Endothelial cell of umbilical vein (primary cell): ENCODE measurements at regions not wholly inside any gene's neighbourhood (a gene's known extent, or its start where the extent isn't known, plus 50 kb on each side); places are given as distances from the start of the nearest gene placed in this dataset.

Experiments
- BruUV-seq: library from RNA; stranded (reverse); fragments of 400-500 nt; replicated peaks from 2 replicates; lab custom pipeline; 2021; lab: Mats Ljungman, UMichigan
- CTCF ChIA-PET: fragments of 300-600, 350-600 bp; sonication (Branson Sonifier 250); formaldehyde crosslinking; loops from one replicate; lab custom pipeline; 2021; ENCODE audit warnings: antibody characterized with exemption, inconsistent platforms; lab: Charles Lee
- POLR2A ChIA-PET: fragments of 300-600, 350-600 bp; sonication (Branson Sonifier 250); formaldehyde crosslinking; loops from one replicate; lab custom pipeline; 2021; ENCODE audit warnings: antibody characterized with exemption, inconsistent platforms; lab: Charles Lee
- DNase-seq: peaks from one replicate; pipeline ENCODE4 v3.0.0-alpha.2; 2011; ENCODE audit warnings: low read depth, low spot score
- FAIRE-seq: peaks from 2 replicates; lab custom pipeline; 2011; peaks lifted over from hg19 to GRCh38; lab: Jason Lieb, UNC
- H2AFZ ChIP-seq: 2 replicates; pipeline ENCODE4 v1.6.0; 2012; ENCODE audit warnings: low read depth, low read length, control low read depth, inconsistent platforms
- H3K27ac ChIP-seq: 2 replicates; pipeline ENCODE4 v1.5.1; 2011; ENCODE audit warnings: low read depth, mild to moderate bottlenecking, control low read depth, low read length, moderate library complexity; ENCODE audit not compliant: insufficient read depth
- H3K27me3 ChIP-seq, 2 experiments: 2 replicates each; pipeline versions ENCODE4 v1.6.0 to v1.6.1; 2011; ENCODE audit warnings: low read length in 2 of 2, mixed read lengths in 1 of 2; ENCODE audit not compliant: control insufficient read depth in 2 of 2, insufficient read depth in 2 of 2
- H3K36me3 ChIP-seq, 2 experiments: 2 replicates in 1 of 2; 3 replicates in 1 of 2; pipeline ENCODE4 v1.5.1; 2011; ENCODE audit warnings: low read length in 2 of 2, mild to moderate bottlenecking in 1 of 2, moderate library complexity in 1 of 2; ENCODE audit not compliant: control insufficient read depth in 2 of 2, insufficient read depth in 2 of 2; ENCODE audit errors: extremely low read depth in 1 of 2
- H3K4me1 ChIP-seq: 3 replicates; pipeline ENCODE4 v1.5.1; 2011; ENCODE audit warnings: mild to moderate bottlenecking, low read length; ENCODE audit not compliant: control insufficient read depth, insufficient read depth; ENCODE audit errors: extremely low read depth
- H3K4me2 ChIP-seq: 2 replicates; pipeline ENCODE4 v1.6.1; 2011; ENCODE audit warnings: low read length, control low read depth, mixed read lengths; ENCODE audit not compliant: insufficient read depth
- H3K4me3 ChIP-seq, 3 experiments: fragments of 200-600 bp in 1 of 3; sonication (generic), shearing (Covaris generic) in 1 of 3; replicated peaks in 1 of 3; 2 replicates each; pipeline ENCODE4 v1.5.1; 2011 to 2016; ENCODE audit warnings: control low read depth in 3 of 3, low read length in 3 of 3, mild to moderate bottlenecking in 2 of 3, inconsistent platforms in 1 of 3, low read depth in 1 of 3, moderate library complexity in 1 of 3; ENCODE audit not compliant: insufficient read depth in 1 of 3
- H3K79me2 ChIP-seq: 2 replicates; pipeline ENCODE4 v1.6.0; 2012; ENCODE audit warnings: low read length, inconsistent platforms; ENCODE audit not compliant: control insufficient read depth, insufficient read depth
- H3K9ac ChIP-seq: replicated peaks from 2 replicates; pipeline ENCODE3; 2011; ENCODE audit warnings: low read length, control low read depth; ENCODE audit not compliant: insufficient read depth; ENCODE audit errors: extremely low read depth
- H3K9me1 ChIP-seq: replicated peaks from 3 replicates; pipeline ENCODE4 v1.6.0; 2011; ENCODE audit warnings: mild to moderate bottlenecking, low read length; ENCODE audit not compliant: control insufficient read depth, insufficient read depth; ENCODE audit errors: extremely low read depth
- H3K9me3 ChIP-seq: replicated peaks from 2 replicates; pipeline ENCODE4 v1.5.1; 2012; ENCODE audit warnings: low read length, inconsistent platforms; ENCODE audit not compliant: control insufficient read depth, insufficient read depth
- H4K20me1 ChIP-seq: replicated peaks from 2 replicates; pipeline ENCODE3; 2011; ENCODE audit warnings: mild to moderate bottlenecking, low read length; ENCODE audit not compliant: control insufficient read depth, insufficient read depth; ENCODE audit errors: extremely low read depth
- CTCF ChIP-seq, 2 donors: IDR thresholded peaks; 1 replicate in 1 of 2; 2 replicates in 1 of 2; pipeline ENCODE4 v1.5.1; 2011; ENCODE audit warnings: low read length in 2 of 2, mild to moderate bottlenecking in 2 of 2, moderate library complexity in 2 of 2, control low read depth in 1 of 2, inconsistent platforms in 1 of 2, low read depth in 1 of 2; ENCODE audit not compliant: insufficient read depth in 1 of 2; ENCODE audit errors: extremely low read depth in 1 of 2
- EZH2 ChIP-seq: IDR thresholded peaks from 2 replicates; pipeline ENCODE4 v1.6.1; 2012; ENCODE audit warnings: borderline replicate concordance, low read depth, mild to moderate bottlenecking, moderate library complexity, low read length, inconsistent platforms; ENCODE audit not compliant: severe bottlenecking
- FOS ChIP-seq: IDR thresholded peaks from 2 replicates; pipeline ENCODE4 v1.6.1; 2011; ENCODE audit warnings: mild to moderate bottlenecking, low read length, moderate library complexity, borderline replicate concordance; ENCODE audit not compliant: insufficient read depth
- GATA2 ChIP-seq: IDR thresholded peaks from 2 replicates; pipeline ENCODE4 v1.7.0; 2011; ENCODE audit warnings: low read depth, mild to moderate bottlenecking, moderate library complexity, mixed read lengths, low read length; ENCODE audit not compliant: insufficient read length, insufficient read depth
- JUN ChIP-seq: IDR thresholded peaks from 2 replicates; pipeline ENCODE4 v1.6.1; 2011; ENCODE audit warnings: borderline replicate concordance, low read depth; ENCODE audit not compliant: insufficient read length, insufficient read depth
- POLR2A ChIP-seq: IDR thresholded peaks from 2 replicates; pipeline ENCODE4 v1.6.1; 2012; ENCODE audit warnings: low read depth, mild to moderate bottlenecking, control low read depth, low read length
- POLR2AphosphoS5 ChIP-seq: IDR thresholded peaks from 2 replicates; pipeline ENCODE4 v1.6.1; 2012; ENCODE audit warnings: low read depth, mild to moderate bottlenecking, control low read depth, low read length, moderate library complexity; ENCODE audit not compliant: insufficient read depth
- dilution Hi-C: fragments of 300-500 bp; cut with MboI; formaldehyde crosslinking; loops from one replicate; pipeline ENCODE4 v1.15.0; 2019; ENCODE audit warnings: low sequenced_read_pairs; ENCODE audit not compliant: extremely low pct_ligation_motif_present
- intact Hi-C: fragments of 100-400 bp; cut with micrococcal nuclease; formaldehyde crosslinking; loops from one replicate; pipeline ENCODE4 v1.10.0; 2022
- TF ChIP-seq, protein P1 (sequence below): IDR thresholded peaks from 2 replicates; pipeline ENCODE4 v1.6.1; 2011; ENCODE audit not compliant: insufficient read depth, insufficient read length

GRCh38 chr19:32230441-32230840 lies 115.0 kb upstream of the ZNF507 start:
- no peaks in the 10 kb centered on the region for H3K4me1 ChIP-seq
- H3K79me2 ChIP-seq, result no peaks in the 10 kb centered on the region
- no peaks in the 10 kb centered on the region for H4K20me1 ChIP-seq
- no peaks in the 10 kb centered on the region for H3K9me3 ChIP-seq
- dilution Hi-C loops (no loop called here), intact Hi-C loops (no loop called here)
- no peak for DNase-seq
- no peak overlapping the region for H3K9ac ChIP-seq
- ChIA-PET CTCF (interaction anchor here (1.8 kb wide), 1 partner anchor 1548 kb away, joined by 4 read pairs; no protein-coding TSS in a partner anchor), POLR2A (no interaction called here)
- BruUV-seq, result no TSS peak
- no peak overlapping the region for H3K4me2 ChIP-seq
- H3K27ac ChIP-seq, result no peak overlapping the region
- TF ChIP-seq POLR2AphosphoS5 (no peak), JUN (no peak), CTCF (IDR thresholded peaks at IDR 0.05; ENCODE audit: extremely low read depth in 1 of 2, insufficient read depth in 1 of 2, low read depth in 1 of 2, low read length in 2 of 2) (no peak), POLR2A (no peak), EZH2 (no peak), GATA2 (no peak), FOS (no peak)
- TF ChIP-seq, protein P1, sequence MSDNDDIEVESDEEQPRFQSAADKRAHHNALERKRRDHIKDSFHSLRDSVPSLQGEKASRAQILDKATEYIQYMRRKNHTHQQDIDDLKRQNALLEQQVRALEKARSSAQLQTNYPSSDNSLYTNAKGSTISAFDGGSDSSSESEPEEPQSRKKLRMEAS, result no peak
- H3K9me1 ChIP-seq, result no peaks in the 10 kb centered on the region
- no peak for FAIRE-seq
- no peaks in the 10 kb centered on the region for H3K36me3 ChIP-seq
- H2AFZ ChIP-seq, result no peak overlapping the region
- H3K4me3 ChIP-seq, result no peak overlapping the region
- H3K27me3 ChIP-seq, result peaks cover 0 to 2% of the 10 kb centered on the region in 2 experiments
